SK-N-MC (cell line): ENCODE measurements at regions not wholly inside any gene's neighbourhood (a gene's known extent, or its start where the extent isn't known, plus 50 kb on each side); places are given as distances from the start of the nearest gene placed in this dataset.

Experiments
- EZH2 ChIP-seq: fragments of 200-600 bp; sonication (generic); IDR thresholded peaks from one replicate; pipeline ENCODE4 v1.6.1; 2017; ENCODE audit warnings: antibody characterized with exemption
- FOXP2 ChIP-seq: optimal IDR thresholded peaks from 2 replicates; pipeline ENCODE3; 2011; ENCODE audit warnings: mild to moderate bottlenecking, moderate library complexity; ENCODE audit not compliant: insufficient read depth; ENCODE audit errors: extremely low read length, control extremely low read depth
- POLR2AphosphoS5 ChIP-seq: IDR thresholded peaks from 2 replicates; pipeline ENCODE4 v1.6.1; 2012; ENCODE audit warnings: mild to moderate bottlenecking, low read depth, low read length, borderline replicate concordance

GRCh38 chr6:14228571-14228970, 111.0 kb downstream of the CD83 start:
- no peak for TF ChIP-seq EZH2
- no peak for TF ChIP-seq POLR2AphosphoS5
- TF ChIP-seq FOXP2: no peak
